H1 (cell line): ENCODE measurements at regions not wholly inside any gene's neighbourhood (a gene's known extent, or its start where the extent isn't known, plus 50 kb on each side); places are given as distances from the start of the nearest gene placed in this dataset.
"Not testable (repeated sequence)": the region's sequence is repeated elsewhere in the genome, so short reads cannot be mapped to it uniquely, and the experiment has no call there.

Experiments used
- CTCF ChIA-PET: fragments of 300-600 bp; sonication (Branson Sonifier 250); formaldehyde crosslinking; loops from one replicate; lab custom pipeline; 2021; ENCODE audit not compliant: partially characterized antibody; lab: Charles Lee
- POLR2A ChIA-PET: fragments of 300-600 bp; sonication (Branson Sonifier 250); formaldehyde crosslinking; loops from one replicate; lab custom pipeline; 2021; ENCODE audit warnings: inconsistent platforms; ENCODE audit not compliant: partially characterized antibody; lab: Charles Lee
- DNase-seq, 2 experiments: peaks; one replicate each; pipeline versions ENCODE4 v3.0.0 to v3.0.0-alpha.2; 2010 to 2022; ENCODE audit warnings: low spot score in 2 of 2, low read depth in 1 of 2, mixed read lengths in 1 of 2
- FAIRE-seq: peaks from 2 replicates; lab custom pipeline; 2011; peaks lifted over from hg19 to GRCh38; lab: Jason Lieb, UNC
- H2AFZ ChIP-seq: 2 replicates; pipeline ENCODE4 v1.8.1; 2012; ENCODE audit warnings: low read length, inconsistent platforms
- H2AK5ac ChIP-seq: 2 replicates; pipeline ENCODE4 v1.6.1; 2013; ENCODE audit warnings: low read depth, low read length
- H2BK120ac ChIP-seq: replicated peaks from 2 replicates; pipeline ENCODE3; 2013; ENCODE audit warnings: low read depth, low read length, inconsistent platforms
- H2BK12ac ChIP-seq: 2 replicates; pipeline ENCODE4 v1.6.1; 2013; ENCODE audit warnings: low read depth, low read length
- H2BK15ac ChIP-seq: 2 replicates; pipeline ENCODE4 v1.6.1; 2013; ENCODE audit warnings: low read length
- H2BK20ac ChIP-seq: 2 replicates; pipeline ENCODE4 v1.6.1; 2013; ENCODE audit warnings: low read length
- H2BK5ac ChIP-seq: 2 replicates; pipeline ENCODE4 v1.6.1; 2013; ENCODE audit warnings: low read depth, low read length
- H3K14ac ChIP-seq: 2 replicates; pipeline ENCODE4 v1.6.1; 2013; ENCODE audit warnings: inconsistent platforms; ENCODE audit not compliant: insufficient read length
- H3K18ac ChIP-seq: 2 replicates; pipeline ENCODE4 v1.6.1; 2013; ENCODE audit warnings: low read length; ENCODE audit errors: extremely low read depth
- H3K23ac ChIP-seq: 2 replicates; pipeline ENCODE4 v1.6.1; 2013; ENCODE audit warnings: inconsistent platforms; ENCODE audit not compliant: insufficient read length
- H3K23me2 ChIP-seq: 2 replicates; pipeline ENCODE4 v1.6.1; 2013; ENCODE audit warnings: low read depth, low read length
- H3K27ac ChIP-seq: 2 replicates; pipeline ENCODE4 v1.6.1; 2011; ENCODE audit warnings: low read depth, low read length, inconsistent platforms
- H3K27me3 ChIP-seq, 4 experiments: replicated peaks in 1 of 4; 1 replicate in 1 of 4; 2 replicates in 3 of 4; pipeline versions ENCODE4 v1.6.1 to v1.8.1; 2011 to 2013; ENCODE audit warnings: low read length in 3 of 4, mild to moderate bottlenecking in 3 of 4, inconsistent platforms in 2 of 4, mixed read lengths in 2 of 4, moderate library complexity in 1 of 4; ENCODE audit not compliant: control insufficient read depth in 3 of 4, insufficient read depth in 3 of 4; ENCODE audit errors: extremely low read depth in 1 of 4
- H3K36me3 ChIP-seq, 4 experiments: 2 replicates each; pipeline versions ENCODE4 v1.6.1 to v1.8.1; 2011 to 2013; ENCODE audit warnings: mild to moderate bottlenecking in 4 of 4, low read length in 3 of 4, moderate library complexity in 2 of 4, control low read depth in 1 of 4, inconsistent platforms in 1 of 4; ENCODE audit not compliant: insufficient read depth in 4 of 4, control insufficient read depth in 2 of 4
- H3K4ac ChIP-seq: replicated peaks from 2 replicates; pipeline ENCODE3; 2013; ENCODE audit warnings: low read length, low read depth, mixed read lengths, inconsistent platforms; ENCODE audit not compliant: insufficient read length
- H3K4me1 ChIP-seq, 4 experiments: replicated peaks in 1 of 4; 1 replicate in 1 of 4; 2 replicates in 3 of 4; pipeline versions ENCODE4 v1.6.1 to v1.8.1; 2011 to 2013; ENCODE audit warnings: low read length in 3 of 4, inconsistent platforms in 2 of 4, mixed read lengths in 1 of 4; ENCODE audit not compliant: insufficient read depth in 4 of 4, control insufficient read depth in 3 of 4
- H3K4me2 ChIP-seq, 2 experiments: 2 replicates each; pipeline versions ENCODE4 v1.6.1 to v1.8.1; 2011 to 2013; ENCODE audit warnings: low read depth in 2 of 2, low read length in 2 of 2, control low read depth in 1 of 2, inconsistent platforms in 1 of 2, mild to moderate bottlenecking in 1 of 2; ENCODE audit not compliant: insufficient read depth in 1 of 2
- H3K4me3 ChIP-seq, 4 experiments: fragments of 200-600, 300-600 bp in 1 of 4; sonication (generic), shearing (Covaris generic), sonication (Bioruptor Twin) in 1 of 4; 2 replicates each; pipeline versions ENCODE4 v1.5.1 to v1.8.1; 2011 to 2016; ENCODE audit warnings: low read length in 4 of 4, low read depth in 3 of 4, control low read depth in 2 of 4, inconsistent platforms in 2 of 4, mild to moderate bottlenecking in 2 of 4, mixed read lengths in 1 of 4, moderate library complexity in 1 of 4; ENCODE audit not compliant: insufficient read depth in 2 of 4; ENCODE audit errors: extremely low read depth in 1 of 4
- H3K56ac ChIP-seq: replicated peaks from 2 replicates; pipeline ENCODE3; 2013; ENCODE audit warnings: low read depth, mild to moderate bottlenecking, mixed read lengths, low read length, inconsistent platforms; ENCODE audit not compliant: insufficient read length
- H3K79me1 ChIP-seq: 2 replicates; pipeline ENCODE4 v1.6.1; 2013; ENCODE audit warnings: low read depth, low read length, control low read depth
- H3K79me2 ChIP-seq, 2 experiments: 2 replicates each; pipeline versions ENCODE4 v1.6.1 to v1.8.1; 2012 to 2013; ENCODE audit warnings: low read length in 2 of 2, mild to moderate bottlenecking in 2 of 2, inconsistent platforms in 1 of 2; ENCODE audit not compliant: insufficient read depth in 2 of 2, control insufficient read depth in 1 of 2
- H3K9ac ChIP-seq, 4 experiments: replicated peaks in 1 of 4; 1 replicate in 1 of 4; 2 replicates in 3 of 4; pipeline versions ENCODE4 v1.6.1 to v1.8.1; 2011 to 2013; ENCODE audit warnings: low read depth in 3 of 4, low read length in 3 of 4, control low read depth in 2 of 4, mild to moderate bottlenecking in 2 of 4, moderate library complexity in 2 of 4, inconsistent platforms in 1 of 4; ENCODE audit errors: extremely low read depth in 1 of 4
- H3K9me3 ChIP-seq, 2 experiments: 2 replicates each; pipeline versions ENCODE4 v1.6.1 to v1.8.1; 2012 to 2013; ENCODE audit warnings: mild to moderate bottlenecking in 2 of 2, moderate library complexity in 2 of 2, control low read depth in 1 of 2, inconsistent platforms in 1 of 2, low read depth in 1 of 2, low read length in 1 of 2, mixed read lengths in 1 of 2; ENCODE audit not compliant: insufficient read depth in 2 of 2
- H4K20me1 ChIP-seq, 2 experiments: replicated peaks in 1 of 2; 2 replicates each; pipeline versions ENCODE3 to v1.8.1; 2011 to 2013; ENCODE audit warnings: inconsistent platforms in 2 of 2, low read length in 2 of 2, mild to moderate bottlenecking in 1 of 2; ENCODE audit not compliant: insufficient read depth in 2 of 2, control insufficient read depth in 1 of 2
- H4K5ac ChIP-seq: 2 replicates; pipeline ENCODE4 v1.6.1; 2013; ENCODE audit warnings: low read length, low read depth, mixed read lengths, inconsistent platforms; ENCODE audit not compliant: insufficient read length
- H4K8ac ChIP-seq: 2 replicates; pipeline ENCODE4 v1.8.0; 2013; ENCODE audit warnings: mild to moderate bottlenecking, moderate library complexity, low read length, inconsistent platforms; ENCODE audit not compliant: insufficient read depth; ENCODE audit errors: extremely low read depth
- H4K91ac ChIP-seq: replicated peaks from 2 replicates; pipeline ENCODE3; 2013; ENCODE audit warnings: low read length, mixed read lengths, inconsistent platforms; ENCODE audit not compliant: insufficient read length
- WGBS, 2 experiments: shearing (Covaris generic) in 1 of 2; methylation state at CpG; one replicate each; pipeline versions ENCODE4 v1.1.6 to v1.1.7; 2013 to 2015; ENCODE audit warnings: low lambda C conversion rate in 2 of 2, mixed read lengths in 2 of 2, inconsistent platforms in 1 of 2, low coverage in 1 of 2, missing lambda C conversion rate in 1 of 2; ENCODE audit not compliant: insufficient replicate concordance in 2 of 2, insufficient coverage in 1 of 2, insufficient read length in 1 of 2; ENCODE audit errors: extremely low coverage in 1 of 2, missing lambda C conversion rate in 1 of 2; 5-methylcytosine and 5-hydroxymethylcytosine counted together

DNA sequence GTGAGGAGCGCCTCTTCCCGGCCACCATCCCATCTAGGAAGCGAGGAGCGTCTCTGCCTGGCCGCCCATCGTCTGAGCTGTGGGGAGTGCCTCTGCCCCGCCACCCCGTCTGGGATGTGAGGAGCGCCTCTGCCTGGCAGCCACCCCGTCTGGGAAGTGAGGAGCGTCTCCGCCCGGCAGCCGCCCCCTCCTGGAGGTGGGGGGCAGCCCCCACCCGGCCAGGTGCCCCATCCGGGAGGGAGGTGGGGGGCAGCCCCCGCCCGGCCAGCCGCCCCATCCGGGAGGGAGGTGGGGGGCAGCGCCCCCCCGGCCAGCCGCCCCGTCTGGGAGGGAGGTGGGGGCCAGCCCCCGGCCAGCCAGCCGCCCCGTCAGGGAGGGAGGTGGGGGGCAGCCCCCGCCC lies 75.3 kb upstream of the EHBP1 start:
- H3K23ac ChIP-seq, H4K5ac ChIP-seq, H3K18ac ChIP-seq, H2AFZ ChIP-seq, H2BK12ac ChIP-seq, H2BK20ac ChIP-seq, H2BK5ac ChIP-seq, DNase-seq, H3K79me2 ChIP-seq, H3K36me3 ChIP-seq, H4K20me1 ChIP-seq, H3K27me3 ChIP-seq, CTCF ChIA-PET, FAIRE-seq, H4K91ac ChIP-seq, H4K8ac ChIP-seq, H3K27ac ChIP-seq, H3K14ac ChIP-seq, H2AK5ac ChIP-seq, POLR2A ChIA-PET, H2BK120ac ChIP-seq, H3K4me1 ChIP-seq, H3K79me1 ChIP-seq, H3K9ac ChIP-seq, H3K4ac ChIP-seq, H3K4me2 ChIP-seq, H3K56ac ChIP-seq, H3K4me3 ChIP-seq, H3K23me2 ChIP-seq, H2BK15ac ChIP-seq: not testable (repeated sequence)
- no CpG with 5 or more reads among the region's 28 CpGs for WGBS, 2 experiments
- peaks cover 4 to 17% of the 10 kb centered on the region in 2 experiments; a peak in 2 of 4 replicates for H3K9me3 ChIP-seq

DNA sequence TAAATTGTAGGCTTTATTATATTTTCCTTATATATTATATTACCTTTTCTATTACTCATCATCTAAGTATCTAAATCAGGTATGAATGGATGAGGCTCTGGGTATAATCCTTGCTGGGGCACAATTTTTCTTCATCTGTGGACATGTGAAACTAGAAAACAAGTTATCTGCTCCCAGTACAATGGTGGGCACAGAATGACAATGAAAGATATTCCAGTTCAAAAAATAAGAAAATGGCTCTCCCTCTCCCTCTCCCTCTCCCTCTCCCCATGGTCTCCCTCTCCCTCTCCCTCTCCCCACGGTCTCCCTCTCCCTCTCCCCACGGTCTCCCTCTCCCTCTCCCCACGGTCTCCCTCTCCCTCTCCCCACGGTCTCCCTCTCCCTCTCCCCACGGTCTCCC lies 76.2 kb upstream of the EHBP1 start:
- H3K9me3 ChIP-seq = peaks cover 4 to 17% of the 10 kb centered on the region in 2 experiments; a peak in 2 of 4 replicates
- H3K36me3 ChIP-seq, H3K79me1 ChIP-seq, H3K27ac ChIP-seq, H4K5ac ChIP-seq, H2BK15ac ChIP-seq, POLR2A ChIA-PET, H2AK5ac ChIP-seq, H2BK20ac ChIP-seq, H3K23me2 ChIP-seq, H3K27me3 ChIP-seq, H3K4ac ChIP-seq, FAIRE-seq, H4K91ac ChIP-seq, H2BK5ac ChIP-seq, H3K23ac ChIP-seq, H3K14ac ChIP-seq, H2AFZ ChIP-seq, H3K56ac ChIP-seq, H3K9ac ChIP-seq, H2BK12ac ChIP-seq, H3K4me1 ChIP-seq, H3K79me2 ChIP-seq, H4K20me1 ChIP-seq, DNase-seq, H3K4me3 ChIP-seq, H2BK120ac ChIP-seq, H3K4me2 ChIP-seq, H3K18ac ChIP-seq, H4K8ac ChIP-seq: not testable (repeated sequence)
- CTCF ChIA-PET = interaction anchor here (0.6 kb wide), 1 partner anchor 530 kb away, joined by 3 read pairs; no protein-coding TSS in a partner anchor
- no CpG with 5 or more reads among the region's 5 CpGs for WGBS, 2 experiments
